Astrocyte (in vitro differentiated cells and primary cell): ENCODE measurements at regions not wholly inside any gene's neighbourhood (a gene's known extent, or its start where the extent isn't known, plus 50 kb on each side); places are given as distances from the start of the nearest gene placed in this dataset.

Experiments
- CTCF ChIP-seq: IDR thresholded peaks from 2 replicates; pipeline ENCODE4 v1.5.1; 2011; ENCODE audit warnings: low read depth, mild to moderate bottlenecking, inconsistent platforms, low read length, moderate library complexity; ENCODE audit not compliant: insufficient read depth
- EZH2 ChIP-seq: IDR thresholded peaks from 2 replicates; pipeline ENCODE4 v1.6.1; 2012; ENCODE audit warnings: mild to moderate bottlenecking, low read length, inconsistent platforms; ENCODE audit not compliant: insufficient read depth

GRCh38 chr3:193825617-193826016 is 232.6 kb downstream of the OPA1 start:
- TF ChIP-seq CTCF (no peak), EZH2 (no peak)
